ENCODE measurements at regions not wholly inside any gene's neighbourhood (a gene's known extent, or its start where the extent isn't known, plus 50 kb on each side); places are given as distances from the start of the nearest gene placed in this dataset.

- TF ChIP-seq, protein P1, sequence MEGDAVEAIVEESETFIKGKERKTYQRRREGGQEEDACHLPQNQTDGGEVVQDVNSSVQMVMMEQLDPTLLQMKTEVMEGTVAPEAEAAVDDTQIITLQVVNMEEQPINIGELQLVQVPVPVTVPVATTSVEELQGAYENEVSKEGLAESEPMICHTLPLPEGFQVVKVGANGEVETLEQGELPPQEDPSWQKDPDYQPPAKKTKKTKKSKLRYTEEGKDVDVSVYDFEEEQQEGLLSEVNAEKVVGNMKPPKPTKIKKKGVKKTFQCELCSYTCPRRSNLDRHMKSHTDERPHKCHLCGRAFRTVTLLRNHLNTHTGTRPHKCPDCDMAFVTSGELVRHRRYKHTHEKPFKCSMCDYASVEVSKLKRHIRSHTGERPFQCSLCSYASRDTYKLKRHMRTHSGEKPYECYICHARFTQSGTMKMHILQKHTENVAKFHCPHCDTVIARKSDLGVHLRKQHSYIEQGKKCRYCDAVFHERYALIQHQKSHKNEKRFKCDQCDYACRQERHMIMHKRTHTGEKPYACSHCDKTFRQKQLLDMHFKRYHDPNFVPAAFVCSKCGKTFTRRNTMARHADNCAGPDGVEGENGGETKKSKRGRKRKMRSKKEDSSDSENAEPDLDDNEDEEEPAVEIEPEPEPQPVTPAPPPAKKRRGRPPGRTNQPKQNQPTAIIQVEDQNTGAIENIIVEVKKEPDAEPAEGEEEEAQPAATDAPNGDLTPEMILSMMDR (IDR thresholded peaks at IDR 0.05; ENCODE audit: insufficient read depth, low read length), result no peak
- TF ChIP-seq GABPA (IDR thresholded peaks at IDR 0.05; ENCODE audit: low read depth) (no peak), POLR2AphosphoS5 (IDR thresholded peaks at IDR 0.05; ENCODE audit: low read depth) (no peak)
Measured at GRCh38 chr13:75961911-75962310, 325.8 kb downstream of the LMO7 start.
